Renal cortex interstitium (tissue), 11 donors: ENCODE measurements at regions not wholly inside any gene's neighbourhood (a gene's known extent, or its start where the extent isn't known, plus 50 kb on each side); places are given as distances from the start of the nearest gene placed in this dataset.

Source experiments
- DNase-seq, 11 donors: peaks; one replicate each; pipeline ENCODE4 v3.0.0-alpha.2; 2013; ENCODE audit warnings: low read depth in 9 of 11, low spot score in 4 of 11; ENCODE audit errors: extremely low read depth in 1 of 11

DNA sequence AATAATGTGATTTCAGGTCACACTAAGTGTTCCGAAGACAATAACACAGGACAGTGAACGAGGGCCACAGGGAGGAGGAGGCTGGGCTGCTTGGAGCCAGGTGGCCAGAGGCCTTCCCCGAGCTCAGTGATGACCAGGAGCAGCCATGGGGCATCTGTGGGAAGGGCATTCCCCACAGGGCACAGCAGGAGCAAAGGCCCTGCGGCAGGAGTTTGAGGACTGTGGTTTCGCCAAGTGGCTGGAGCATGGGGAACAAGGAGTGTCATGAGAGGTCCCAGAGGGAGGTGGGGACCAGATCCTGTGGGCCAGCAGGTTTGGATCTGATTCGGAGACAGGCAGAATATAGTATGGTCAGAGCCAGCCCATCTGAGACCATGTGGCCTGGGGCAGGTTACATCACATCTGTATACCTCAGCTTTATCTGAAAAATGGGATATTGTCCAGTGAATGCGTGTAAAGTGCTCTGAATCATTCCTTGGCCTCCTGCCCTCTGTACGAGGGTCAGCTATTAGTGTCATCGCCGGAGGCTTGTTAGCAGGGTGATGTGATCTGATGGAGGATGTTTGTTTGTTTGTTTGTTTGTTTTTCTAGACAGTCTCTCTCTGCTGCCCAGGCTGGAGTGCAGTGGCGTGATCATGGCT is 176.8 kb downstream of the KATNIP start:
- DNase-seq, result no peak

DNA sequence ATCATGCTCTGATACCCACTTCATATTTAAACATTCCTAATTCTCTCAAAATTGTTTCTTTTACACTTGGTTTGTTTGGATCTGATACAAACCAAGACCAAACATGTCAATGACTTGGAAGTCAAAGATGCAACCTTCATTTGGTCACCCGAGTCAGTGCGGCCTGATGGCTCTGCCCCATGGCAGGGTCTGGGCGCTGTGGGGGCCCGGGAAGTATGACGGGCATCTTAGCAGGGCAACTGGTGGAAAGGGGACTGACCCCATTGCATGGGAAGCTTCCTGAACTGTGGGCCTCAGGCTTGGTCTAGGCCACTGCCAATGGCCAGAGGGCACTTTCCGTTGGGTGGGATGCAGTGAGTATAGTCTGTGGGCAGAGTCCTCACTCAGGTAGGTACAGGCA is 178.0 kb downstream of the KATNIP start:
- no peak for DNase-seq

DNA sequence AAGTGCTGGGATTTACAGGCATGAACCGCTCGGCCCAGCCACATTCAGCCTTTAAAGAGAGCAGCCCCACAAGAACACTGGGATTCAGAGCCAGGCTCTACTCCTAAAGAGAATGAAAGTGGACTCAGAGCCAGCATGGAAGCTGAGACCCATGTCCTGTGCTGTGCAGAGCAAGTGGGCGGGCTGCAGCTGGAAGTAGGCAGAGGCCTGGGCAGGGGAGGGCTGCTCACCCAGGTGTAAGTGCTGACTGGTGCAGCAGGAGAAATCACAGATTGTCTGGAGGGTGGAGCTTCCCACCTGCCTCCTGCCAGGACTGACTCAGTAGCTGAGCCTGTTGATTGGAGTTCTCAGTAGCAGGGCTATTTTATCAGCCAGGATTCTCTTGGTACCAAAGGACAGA is 178.7 kb downstream of the KATNIP start:
- DNase-seq, result no peak

DNA sequence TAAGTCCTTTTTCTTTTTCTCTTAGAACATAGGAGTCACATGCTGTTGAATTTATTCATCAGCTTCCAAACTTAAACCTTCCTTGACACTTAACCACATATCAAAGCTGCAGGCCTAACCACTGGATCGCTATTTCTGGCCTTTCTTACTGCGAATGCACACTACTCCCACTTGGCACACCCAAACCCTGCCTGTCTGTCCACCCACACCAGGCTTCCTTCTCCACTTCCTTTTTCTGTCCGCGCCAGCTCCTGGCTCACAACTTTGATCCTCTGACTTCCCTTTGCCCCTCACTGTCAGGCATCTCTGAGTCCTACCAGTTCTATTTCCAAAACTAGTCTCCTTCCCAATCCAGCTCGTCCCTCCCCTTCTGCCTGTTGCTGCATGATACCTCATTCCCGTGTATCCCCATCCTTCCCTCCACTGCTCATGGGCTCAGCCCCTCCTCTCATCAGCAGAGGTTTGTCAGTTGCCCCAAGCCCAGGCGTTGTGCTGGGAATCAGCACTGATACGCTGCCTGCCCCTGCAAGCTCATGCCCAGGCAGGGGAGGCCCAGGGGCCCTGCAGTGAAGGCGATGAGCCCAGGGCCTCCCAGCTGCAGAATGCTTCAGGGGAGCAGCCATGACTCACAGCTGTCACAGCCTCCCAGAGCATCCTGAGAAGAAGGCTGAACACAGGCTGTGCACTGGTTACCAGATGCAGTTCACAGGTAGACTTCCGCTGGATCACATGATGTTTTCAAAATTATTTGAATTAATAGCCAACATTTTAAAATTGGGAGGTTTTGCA is 179.8 kb downstream of the KATNIP start:
- DNase-seq, result no peak

DNA sequence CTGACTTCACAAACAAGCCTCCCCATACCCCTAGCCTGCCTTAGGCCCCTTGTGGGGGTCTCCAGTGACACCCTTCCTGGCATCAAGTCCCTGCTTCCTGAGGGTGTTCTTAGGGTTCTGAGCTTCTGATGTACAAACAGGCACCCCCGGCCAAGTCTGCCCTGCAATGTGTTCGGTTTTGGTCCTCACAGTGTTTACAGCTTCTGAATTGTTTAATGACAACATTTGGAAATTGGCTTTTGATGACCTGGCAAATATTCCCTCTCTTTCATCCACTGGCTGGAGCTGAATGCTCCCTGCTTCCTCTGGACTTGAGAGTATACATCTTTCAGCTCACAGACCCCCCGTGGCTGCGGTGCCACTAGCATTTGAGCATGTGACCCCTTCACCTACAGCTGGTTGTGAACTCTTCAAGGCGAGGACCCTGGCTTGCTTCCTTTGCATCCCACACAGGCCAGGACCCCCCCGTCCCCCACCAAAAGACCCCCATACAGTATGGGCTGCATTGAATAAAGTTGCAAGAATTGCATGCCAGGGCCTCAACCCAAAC is 180.8 kb downstream of the KATNIP start:
- no peak for DNase-seq

DNA sequence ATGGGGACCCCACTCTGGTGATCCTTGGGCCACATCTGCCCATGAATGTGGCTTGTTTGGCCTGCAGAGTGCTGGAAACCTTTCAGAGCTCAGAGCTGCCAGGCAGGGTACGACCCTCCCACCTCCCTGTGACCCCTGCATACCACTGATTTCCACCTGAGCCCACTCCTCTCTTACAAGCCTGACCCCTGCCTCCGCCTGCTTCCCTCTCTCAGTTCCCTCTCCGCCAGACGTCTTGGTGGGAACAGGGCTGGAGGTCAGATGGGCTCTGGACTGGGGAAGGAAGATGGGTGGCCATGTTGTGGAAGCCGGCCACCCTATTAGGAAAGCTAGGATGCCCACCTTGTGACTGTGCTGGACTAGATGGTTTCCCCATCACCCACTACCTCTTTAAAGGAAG is 185.1 kb downstream of the KATNIP start:
- no peak for DNase-seq

DNA sequence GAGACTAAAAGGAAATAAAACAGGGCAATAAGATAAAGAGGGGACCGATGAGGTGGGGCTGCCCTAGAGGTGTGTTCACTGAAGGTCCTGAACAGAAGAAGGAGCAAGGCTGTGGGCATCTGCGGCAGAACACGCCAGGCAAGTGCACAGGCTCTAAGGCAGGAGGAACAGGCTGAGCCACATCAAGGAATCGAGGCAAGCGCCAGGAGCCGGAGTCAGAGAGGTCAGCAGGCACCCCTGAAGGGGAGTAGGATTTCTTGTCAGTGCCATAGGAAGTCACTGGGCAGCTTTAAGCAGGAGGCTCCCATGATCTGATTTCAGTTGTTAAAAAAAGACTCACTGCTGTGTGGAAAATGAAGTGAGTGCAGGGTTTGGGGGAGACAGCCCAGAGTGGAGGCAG is 186.5 kb downstream of the KATNIP start:
- no peak for DNase-seq

DNA sequence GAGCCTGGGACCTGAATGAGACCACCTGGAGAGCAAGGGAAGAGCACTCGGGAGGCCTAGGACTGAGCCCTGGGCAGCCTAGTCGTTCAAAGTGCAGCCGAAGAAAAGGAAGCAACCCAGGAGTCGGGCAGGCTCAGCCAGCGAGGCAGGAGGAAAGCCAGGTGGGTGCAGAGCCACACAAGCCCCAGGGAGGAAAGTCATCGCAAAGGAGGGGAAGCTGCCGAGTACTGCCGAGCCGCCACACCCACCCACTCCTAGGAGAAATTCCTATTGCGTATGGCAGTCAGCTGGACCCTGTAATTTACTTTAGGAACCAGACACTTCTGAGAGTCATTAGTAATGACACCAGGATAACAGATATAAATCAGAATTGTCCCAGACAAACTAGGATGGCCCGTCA is 187.6 kb downstream of the KATNIP start:
- DNase-seq, result no peak
